Fibroblast of gingiva (primary cell): ENCODE measurements at regions not wholly inside any gene's neighbourhood (a gene's known extent, or its start where the extent isn't known, plus 50 kb on each side); places are given as distances from the start of the nearest gene placed in this dataset.
A peak's percentile ranks its signal among the peaks of the same experiment; 100 is the strongest.
"Not testable (repeated sequence)": the region's sequence is repeated elsewhere in the genome, so short reads cannot be mapped to it uniquely, and the experiment has no call there.

ENCODE experiments used
- DNase-seq: peaks from one replicate; pipeline ENCODE4 v3.0.0-alpha.2; 2011; ENCODE audit warnings: low read depth

DNA sequence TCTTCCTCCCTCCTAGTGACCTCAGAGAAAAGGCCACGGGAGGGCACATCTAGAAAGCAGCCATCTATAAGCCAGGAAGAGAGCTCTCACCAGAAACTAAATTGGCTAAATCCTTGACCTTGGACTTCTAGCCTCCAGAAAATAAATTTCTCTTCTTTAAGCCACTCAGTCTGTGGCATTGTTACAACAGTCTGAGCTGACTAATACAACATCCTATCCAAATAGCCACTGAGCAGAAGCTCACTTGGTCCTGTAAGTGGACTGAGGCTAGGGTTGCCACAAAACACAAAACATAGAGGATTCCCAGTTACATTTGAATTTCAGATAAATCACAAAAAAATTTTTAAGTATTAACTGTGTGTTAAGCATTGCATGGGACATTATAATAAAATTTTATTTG, 383.4 kb downstream of the MLLT3 start:
- no peak for DNase-seq

DNA sequence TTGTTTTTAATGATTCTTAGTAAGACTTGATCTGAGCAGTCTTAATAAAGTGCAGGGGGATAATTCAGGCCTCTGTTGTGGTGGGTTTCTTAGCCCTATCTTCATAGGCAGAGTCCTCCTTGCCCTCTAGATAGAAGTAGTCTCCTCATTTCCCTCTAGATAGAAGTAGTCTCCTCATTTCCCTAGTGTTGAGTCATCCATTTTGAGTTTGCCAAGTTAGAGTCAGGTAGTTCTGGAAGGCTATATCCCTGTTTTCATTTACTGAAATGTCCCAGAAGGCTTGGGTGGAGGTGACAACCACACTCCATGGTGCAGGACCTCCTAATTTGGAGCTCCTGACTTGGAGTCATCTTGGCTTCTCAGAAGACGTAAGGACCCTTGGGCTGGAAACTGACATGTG, 384.6 kb downstream of the MLLT3 start:
- DNase-seq: no peak

DNA sequence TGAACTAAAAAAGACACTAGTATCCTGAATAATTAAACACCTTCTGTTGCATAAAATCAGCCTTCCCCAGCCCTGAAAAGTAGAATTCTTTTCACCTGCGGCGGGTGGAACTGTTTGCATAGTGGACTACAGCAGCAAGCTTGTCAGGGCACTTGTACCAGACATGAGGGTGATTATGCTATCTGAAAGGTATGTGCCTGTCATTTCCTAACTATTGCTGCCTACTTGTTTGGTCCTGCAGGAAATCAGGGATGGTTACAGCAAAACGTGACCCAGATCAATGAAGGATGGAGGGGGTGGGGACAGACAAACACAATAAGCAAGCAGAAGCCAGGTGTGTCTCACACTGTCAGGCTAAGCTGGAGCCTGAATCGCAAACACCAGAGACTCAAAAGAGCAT, 385.6 kb downstream of the MLLT3 start:
- no peak for DNase-seq

DNA sequence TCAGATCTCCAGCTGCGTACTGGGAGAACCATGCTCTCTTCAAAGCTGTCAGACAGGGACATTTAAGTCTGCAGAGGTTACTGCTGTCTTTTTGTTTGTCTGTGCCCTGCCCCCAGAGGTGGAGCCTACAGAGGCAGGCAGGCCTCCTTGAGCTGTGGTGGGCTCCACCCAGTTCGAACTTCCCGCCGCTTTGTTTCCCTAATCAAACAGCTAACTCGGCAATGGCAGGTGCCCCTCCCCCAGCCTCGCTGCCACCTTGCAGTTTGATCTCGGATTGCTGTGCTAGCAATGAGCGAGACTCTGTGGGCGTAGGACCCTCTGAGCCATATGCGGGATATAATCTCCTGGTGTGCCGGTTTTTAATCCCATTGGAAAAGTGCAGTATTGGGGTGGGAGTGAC, 387.1 kb downstream of the MLLT3 start:
- not testable (repeated sequence) for DNase-seq

DNA sequence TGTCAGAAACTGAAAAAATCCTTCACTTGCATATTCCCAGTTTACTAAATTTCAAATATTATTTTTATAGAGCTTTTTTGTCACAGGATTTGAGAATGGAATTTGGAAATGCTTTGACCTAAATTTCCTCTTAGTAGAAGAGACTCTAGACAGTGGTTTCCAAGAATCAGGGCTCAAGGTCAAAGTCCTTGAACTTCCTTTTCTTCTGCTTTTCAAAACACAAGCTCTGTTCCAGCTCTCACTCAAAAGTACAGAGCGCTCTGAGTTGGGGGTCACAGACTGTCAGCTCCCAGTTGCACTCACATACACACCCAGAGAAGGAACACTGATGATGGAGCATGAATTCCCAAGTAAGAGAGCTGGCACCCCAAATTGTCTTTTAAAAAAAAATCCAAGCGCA, 394.2 kb downstream of the MLLT3 start:
- DNase-seq: no peak

DNA sequence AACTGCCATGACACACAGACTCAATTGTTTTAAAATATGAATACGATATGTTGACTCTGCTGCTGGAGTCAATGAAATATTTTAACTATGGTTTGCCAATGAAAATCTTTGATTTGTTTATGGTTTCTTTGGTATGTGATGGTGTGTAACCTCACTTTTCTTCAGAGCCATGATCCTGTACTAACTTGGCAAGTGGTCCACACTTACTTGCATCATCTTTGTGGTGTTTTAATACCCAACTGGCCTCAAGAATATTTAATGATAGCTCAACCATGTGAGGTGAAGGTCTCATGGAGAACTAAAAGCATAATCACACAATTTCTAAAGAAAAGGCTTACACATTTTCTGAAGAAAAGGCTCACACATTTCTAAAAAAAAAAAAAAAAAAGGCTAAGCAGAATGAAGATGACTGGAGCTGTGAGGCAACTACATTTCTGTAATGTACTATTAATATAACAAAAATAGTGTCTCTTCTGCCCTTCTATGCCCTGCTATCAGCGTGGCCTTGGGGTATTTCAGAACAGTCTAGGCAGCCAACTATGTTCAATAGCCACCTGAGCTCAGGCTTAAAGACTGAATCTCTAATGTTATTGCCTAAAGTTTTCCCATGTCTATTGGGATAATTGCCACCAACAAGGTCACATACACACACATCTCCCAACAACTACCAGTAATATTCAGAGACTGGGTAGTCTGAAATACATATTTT, 395.0 kb downstream of the MLLT3 start:
- DNase-seq: peak; percentile 24

DNA sequence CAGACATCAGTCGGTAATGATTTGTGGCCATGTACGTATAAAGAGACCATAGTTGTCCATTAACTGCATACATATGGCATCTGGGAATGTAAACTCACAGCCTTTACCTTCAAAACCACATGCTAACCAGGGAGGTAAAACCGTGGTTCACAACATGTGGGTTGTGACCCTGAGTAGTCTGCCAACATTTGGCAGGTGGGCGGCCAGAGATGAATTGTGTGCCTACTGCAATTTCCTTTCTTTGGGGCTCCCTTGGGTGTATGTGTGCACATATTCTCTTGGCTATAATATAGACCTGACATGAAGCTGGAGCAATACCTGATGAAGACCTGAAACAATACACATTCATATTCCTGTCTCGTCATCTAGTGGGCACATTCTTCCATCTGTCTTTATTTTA, 396.0 kb downstream of the MLLT3 start:
- DNase-seq: no peak

DNA sequence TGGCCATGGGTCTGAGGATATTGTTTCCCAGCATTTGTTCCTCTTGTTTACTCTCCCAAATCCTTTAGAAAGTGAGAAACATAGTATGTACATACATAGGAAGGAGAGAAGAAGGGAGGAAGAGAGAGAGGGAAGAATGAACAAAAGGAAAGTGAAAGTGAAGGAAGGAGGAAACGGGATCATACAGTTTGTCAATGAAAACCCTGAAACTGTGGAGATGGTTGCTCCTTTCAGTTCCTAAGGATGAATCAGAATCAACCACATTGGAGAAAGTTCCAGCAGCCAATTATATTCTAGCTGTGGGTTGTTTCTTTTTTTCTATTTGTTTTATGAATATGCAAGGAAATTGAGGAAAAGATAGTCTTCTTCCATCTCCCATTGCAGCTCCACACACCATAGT, 396.5 kb downstream of the MLLT3 start:
- no peak for DNase-seq

DNA sequence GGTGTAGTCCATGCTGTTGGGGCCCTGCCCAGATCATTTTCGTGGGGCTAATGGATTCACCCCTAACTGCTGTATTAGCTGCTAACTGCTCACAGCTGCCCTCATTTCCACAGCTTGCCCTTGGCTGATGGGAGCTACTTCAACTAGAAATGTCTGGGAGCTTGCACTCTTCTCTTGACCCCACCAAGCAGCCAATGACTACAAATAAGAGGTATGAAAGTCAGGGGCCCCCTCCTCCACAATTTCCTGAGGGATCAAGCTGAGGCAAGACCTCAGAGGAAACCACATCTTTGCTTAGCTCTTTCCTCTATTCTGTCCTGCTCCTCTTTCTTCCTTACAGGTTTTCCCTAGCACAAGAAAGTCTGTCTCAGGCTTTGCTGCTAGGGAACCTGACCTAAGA, 397.5 kb downstream of the MLLT3 start:
- no peak for DNase-seq

DNA sequence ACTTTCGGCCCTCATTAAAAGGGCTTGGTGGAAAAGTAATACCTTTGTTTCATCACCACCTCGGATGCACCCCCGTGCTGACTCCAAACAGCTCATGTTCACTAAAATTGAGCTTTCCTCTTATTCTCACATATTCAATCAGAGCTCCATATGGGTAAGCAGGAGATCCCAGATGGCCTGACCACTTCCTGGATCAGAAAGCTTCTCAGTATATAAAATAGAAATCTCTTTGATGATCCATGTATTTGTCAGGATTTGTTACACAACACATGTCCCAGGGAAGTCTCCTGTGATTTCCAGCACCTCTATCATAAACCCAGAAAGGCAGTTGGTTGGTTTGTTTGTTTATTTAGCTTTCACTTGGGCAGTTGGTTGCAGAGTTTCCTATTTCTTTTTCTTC, 402.0 kb downstream of the MLLT3 start:
- no peak for DNase-seq

DNA sequence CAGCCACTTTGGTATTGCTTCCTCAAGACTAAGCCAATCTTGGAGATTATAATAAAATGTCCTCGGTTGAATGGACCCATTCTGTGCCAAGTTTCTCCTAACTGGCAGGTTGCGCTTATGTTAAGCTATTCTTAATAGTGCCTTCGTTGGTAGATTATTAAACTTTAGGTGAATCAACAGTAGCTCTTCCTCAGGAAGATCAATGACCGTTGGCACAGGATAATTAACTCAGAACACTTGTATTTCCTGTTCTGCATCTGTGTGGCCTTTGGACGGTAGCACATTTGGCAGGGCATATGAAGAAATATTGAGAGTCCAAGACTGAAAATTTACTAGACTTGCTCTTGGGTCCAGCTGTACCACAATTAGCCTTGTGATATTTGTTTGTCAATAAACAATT, 402.9 kb downstream of the MLLT3 start:
- no peak for DNase-seq

DNA sequence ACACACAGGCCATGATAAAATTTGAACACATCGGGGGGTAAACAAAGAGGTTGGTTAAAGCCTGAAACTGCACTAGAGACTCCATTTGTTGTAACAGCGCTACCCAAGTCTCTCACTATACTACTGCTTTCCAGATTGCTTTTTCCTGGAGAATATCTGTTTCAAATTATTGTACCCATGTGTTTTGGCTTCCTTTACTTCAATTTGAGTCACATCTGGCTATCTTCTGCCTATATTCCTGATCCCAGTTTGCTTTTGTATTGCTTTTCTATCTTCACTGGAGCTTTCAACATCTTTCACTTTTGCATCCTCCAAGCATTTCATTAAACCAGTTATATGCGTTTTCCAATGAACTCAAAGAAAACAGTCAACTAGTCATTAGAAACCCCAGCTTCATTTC, 404.7 kb downstream of the MLLT3 start:
- peak; percentile 26 for DNase-seq

DNA sequence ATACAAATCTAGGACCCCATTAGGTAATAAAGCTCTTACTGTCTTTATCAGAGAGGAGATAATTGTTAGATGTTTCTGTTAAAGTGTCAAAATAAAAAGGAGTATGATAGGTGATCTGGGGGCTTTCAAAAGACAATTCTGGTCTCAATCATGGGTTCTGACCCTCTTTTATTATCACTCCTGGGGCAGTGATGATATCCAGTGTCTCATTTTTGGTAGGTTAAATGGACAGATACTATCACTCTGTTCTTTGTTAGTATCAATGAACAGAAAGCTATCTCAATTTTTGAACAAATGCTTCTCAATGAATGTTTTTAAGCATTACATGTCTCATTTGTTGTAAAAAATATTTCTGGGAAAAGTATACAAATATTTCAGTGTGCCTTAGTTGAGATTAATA, 405.9 kb downstream of the MLLT3 start:
- DNase-seq: no peak

DNA sequence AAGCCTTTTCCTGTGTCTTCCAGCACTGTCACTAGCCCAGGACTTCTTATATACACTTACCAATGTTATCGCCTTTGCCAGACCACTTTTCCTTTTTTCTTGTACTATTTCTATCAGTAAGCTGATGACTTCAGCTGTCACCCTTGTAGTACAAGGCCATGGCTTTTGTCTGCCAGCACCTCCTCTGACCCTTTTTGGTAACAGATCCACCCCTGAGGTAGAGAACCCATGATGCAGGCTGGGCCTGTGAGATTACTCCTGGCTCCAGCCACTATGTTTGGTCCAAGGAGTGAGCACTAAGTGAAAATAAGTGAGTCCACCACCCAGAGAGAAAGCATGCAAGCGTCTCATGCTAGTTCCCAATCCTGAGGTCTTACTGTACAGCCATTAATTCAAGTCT, 406.7 kb downstream of the MLLT3 start:
- no peak for DNase-seq

DNA sequence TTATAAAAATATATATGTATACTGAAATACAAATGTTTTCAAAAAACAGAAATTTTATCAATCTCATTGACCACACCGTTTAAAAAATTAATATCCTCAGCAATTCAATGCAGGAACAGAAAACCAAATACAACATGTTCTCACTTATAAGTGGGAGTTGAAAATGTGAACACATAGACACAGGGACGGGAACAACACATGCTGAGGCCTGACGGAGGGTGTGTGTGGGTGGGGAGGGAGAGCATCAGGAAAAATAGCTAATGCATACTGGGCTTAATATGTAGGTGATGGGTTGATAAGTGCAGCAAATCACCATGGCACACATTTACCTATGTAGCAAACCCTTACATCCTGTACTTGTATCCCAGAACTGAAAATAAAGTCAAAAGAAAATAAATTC, 409.5 kb downstream of the MLLT3 start:
- DNase-seq: no peak

DNA sequence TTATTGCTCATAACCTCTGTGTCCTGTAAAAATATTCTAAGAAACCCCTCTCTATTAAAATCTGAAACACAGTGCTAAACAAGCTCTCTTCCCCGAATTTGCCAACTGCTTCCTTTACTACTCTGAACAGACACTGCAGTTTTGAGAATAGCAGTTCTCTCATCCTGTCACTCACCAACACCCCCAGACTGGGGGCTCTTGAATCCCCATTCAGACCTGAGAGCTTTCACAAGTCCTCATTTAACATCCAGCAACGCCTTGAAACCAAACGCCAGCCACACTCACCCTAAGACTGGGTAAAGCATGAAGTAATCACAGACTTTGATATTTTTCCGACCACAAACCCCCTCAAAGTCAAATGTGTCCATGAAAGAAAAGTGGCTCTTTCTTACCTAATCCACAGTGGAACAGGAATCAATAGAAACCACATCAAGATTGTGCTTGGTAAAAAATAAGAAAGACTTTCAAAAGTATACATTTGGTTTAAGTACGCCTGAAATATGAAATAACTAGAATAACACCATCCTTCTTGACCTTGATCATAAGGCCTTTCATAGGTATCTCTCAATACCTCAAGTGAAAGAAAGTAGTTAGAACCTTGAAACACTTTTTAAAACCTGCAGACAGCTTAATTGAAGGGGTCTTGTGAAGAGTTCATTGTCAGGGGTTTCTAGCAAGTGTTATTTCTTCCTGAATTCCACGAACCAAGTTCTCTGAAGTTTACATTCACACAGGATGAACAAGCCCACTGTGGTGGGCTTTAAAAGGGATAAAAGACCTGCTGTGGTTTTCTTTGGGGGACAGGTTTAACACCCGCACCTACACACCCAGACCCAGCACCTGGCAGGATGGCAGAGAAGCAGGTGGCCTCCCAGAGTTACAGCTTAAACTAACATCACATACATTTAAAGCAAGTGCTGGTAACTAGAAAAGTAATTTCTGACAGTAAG, 412.6 kb downstream of the MLLT3 start:
- no peak for DNase-seq

DNA sequence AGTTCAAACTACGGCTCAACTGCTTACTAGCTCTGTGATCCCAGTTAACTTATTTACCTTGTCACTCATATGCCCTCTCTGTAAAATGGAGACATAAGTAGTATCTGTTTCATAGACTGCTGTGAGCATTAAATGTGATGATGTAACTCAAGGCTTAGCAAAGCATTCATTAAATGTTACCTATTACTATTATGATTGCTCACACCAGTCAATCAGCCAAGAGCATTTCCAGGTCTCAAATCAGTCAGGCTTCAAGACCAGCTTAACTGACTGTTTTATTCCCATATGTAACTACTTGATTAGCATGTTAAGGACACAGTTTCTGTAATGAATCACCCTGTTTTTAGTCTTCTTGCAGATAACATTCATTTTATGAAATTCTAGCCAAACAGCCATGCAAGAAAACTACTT, 413.3 kb downstream of the MLLT3 start:
- no peak for DNase-seq

DNA sequence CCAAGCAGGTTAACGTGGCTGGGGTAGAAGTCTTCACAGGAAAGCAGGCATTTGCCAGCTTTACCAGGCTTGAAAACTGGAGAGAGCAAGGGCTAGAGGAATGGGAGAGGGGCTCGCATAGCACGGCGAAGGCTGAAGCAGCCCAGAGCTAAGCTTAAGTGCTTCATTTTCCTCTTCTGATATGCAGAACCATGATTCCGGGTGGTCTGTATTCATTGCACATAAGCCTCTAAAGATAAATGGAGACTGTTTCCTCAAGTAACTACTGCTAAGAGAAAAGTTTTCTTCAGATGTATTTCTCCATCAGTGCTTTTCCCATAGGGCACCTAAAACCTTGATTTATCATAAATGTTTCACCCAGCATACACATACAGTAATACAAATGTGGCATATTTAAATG, 414.1 kb downstream of the MLLT3 start:
- DNase-seq: no peak

DNA sequence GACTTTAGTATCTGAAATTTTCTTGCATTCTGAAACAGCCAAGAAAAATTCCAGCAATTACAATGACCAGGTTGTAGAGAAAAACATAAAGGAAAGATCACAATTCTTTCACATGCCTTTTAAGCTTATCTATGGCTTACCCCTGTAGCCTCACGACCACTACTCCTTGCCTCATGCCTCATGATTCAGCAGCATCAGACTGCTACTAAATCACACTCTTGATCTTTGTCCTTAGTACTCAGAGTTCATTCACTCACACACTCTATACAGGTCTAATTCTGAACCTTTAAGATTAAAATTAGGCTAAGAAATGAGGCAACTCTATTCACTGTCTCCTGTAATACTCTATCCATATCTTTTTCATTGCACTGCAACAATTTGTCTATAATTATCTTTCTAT, 415.1 kb downstream of the MLLT3 start:
- DNase-seq: no peak

DNA sequence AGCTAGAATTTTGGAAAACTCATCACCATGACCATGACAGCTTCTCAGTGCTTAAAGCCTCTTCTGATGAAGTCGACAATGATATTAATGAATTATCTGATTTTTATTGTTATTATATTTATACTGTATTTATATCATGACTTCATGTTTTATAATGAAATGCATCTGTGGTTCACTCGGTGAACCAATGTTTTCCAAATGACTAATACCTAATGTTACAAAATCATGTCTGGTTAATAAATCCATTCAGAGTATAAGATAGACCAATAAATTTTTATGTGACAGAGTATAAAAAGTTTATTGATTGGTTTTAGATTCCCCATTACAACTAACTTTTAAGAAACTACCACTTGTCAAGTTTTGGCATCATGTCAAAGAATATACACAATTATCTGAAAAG, 416.5 kb downstream of the MLLT3 start:
- DNase-seq: peak; percentile 31

DNA sequence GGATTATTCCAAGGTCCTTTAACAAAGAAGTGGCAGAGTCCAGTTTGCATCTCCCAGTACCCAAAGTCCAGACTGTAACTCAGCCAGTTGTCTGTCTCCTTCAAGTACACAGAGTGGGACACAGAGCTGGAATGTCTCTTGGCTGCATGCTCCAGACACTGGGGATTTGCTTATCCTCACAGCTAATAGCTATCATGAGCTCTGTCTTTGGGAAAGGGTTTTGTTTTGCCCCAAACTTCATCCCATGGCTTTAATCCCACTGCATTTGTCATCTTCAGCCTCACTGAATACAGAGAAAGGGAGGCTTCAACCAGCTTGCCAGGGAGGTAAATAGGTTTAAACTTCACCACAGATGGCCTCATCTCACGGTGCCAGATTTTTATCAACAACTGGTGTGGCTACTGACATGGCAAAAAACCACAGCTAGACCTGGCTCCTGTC, 412.2 kb upstream of the SLC24A2 start:
- DNase-seq: no peak

DNA sequence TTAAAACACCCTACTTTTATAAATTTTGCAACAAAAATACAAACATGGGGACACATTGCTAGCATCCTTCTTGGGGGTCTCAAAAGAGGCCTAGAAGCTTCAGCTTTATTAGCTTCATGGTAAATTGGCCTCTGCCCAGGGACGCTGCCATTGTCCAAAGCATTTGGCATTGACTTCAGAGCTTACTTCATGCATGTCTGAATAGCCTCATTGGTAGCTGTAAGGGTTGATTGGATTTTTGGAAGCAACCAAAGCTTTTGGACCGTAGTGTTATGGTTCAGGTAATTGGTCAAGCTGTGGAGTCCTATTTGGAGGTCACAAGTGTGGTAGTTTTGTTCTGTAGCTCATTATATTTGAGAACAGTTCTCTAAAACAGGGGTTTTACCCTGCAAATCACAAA, 411.7 kb upstream of the SLC24A2 start:
- DNase-seq: no peak

DNA sequence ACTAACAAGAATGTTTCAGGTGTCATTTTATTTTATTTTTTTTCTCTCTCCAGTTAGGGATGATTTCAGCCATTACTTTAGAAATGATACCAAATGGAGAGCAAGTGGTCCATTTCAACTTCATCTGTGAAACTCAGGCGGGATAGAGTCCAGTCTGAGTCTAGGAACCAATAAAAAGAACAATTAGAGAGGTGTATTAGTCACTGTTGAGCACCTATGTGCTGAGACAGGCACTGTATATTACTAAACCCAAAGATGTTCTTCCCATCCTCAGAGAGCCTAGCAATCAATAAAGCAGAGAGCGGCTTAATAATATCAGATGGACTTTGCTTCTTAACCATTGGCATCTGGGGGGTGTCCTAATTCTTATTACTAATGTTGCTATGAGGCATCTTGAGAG, 410.3 kb upstream of the SLC24A2 start:
- no peak for DNase-seq
